ENCODE measurements at regions not wholly inside any gene's neighbourhood (a gene's known extent, or its start where the extent isn't known, plus 50 kb on each side); places are given as distances from the start of the nearest gene placed in this dataset.

DNA sequence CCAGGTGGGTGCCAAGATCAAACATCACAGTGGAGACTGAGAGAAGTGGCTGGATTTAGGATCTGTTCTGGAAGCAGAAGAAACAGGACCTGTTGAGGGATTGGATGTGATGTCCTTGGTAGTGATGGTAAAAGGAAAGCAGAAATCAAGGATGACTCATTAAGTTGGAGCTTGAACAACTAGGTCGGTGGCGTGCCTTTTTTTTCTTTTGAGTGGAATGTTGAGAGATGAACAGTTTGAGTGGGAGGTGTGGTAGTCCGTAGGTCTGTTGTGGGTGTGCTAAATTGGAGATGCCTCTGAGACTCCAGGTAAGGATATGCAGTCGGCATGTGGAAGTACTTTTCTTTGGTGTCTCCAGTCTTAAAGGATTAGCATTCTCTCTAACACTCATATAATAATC lies 92.1 kb upstream of the IL12B start:
- no peak for DNase-seq (ENCODE audit: low read depth in 1 of 2, low spot score in 1 of 2)

DNA sequence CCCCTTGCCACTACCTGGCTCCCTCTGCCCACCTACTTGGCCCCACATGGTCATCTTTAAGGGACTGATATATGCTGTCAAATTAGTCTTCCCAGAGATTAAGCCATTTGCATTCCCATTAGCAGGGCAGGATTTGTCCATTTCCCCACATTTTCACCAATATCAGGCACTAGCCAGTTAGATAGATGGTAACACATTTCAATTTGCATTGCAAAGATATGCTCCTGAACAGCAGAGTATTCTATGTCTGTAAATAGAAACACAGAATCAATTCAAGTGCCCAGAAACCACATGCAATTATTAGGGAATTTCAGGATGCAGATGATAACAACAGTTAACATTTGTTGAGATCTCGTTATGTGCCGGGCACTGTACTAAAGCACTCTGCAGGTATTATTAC lies 92.6 kb upstream of the IL12B start:
- no peak for DNase-seq (ENCODE audit: low read depth in 1 of 2, low spot score in 1 of 2)

DNA sequence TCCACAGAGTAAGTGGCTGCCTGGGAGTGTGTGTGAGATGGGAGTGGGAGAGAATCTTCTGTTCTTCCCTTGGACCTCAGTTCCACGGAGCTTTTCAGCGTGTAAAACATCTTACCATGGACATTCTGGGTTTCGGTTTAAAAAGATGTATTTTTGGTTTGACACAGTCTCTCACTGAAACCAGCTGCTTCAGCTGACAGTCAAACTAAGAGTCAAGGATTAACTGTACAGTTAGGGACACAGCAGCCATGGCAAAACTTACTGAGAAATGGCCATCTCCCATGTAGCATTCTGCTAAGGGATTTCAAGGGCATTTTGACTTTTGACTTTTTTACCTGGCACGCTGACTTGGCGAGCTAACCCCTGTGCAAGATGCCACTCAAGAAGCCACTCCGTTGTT lies 93.8 kb upstream of the IL12B start:
- no peak for DNase-seq (ENCODE audit: low read depth in 1 of 2, low spot score in 1 of 2)

DNA sequence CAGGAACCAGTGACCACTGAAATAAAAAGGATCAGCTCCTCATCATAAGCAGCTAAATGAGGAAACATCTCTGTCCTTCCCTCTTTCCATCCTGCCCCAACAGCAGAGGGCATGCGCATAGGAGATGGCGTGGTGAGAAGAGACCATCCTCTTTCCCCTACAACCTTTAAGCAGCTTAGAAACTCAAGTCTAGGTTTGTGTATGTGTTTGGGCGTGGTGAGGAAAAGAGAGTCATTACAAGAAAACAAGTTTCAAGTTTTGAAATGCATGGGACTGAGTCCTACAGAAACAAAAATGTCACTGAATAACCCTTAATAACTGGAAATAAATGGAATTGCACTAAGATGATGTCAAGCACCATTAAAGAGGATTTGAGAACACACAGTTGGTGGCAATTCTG lies 96.4 kb upstream of the IL12B start:
- no peak for DNase-seq (ENCODE audit: low read depth in 1 of 2, low spot score in 1 of 2)

DNA sequence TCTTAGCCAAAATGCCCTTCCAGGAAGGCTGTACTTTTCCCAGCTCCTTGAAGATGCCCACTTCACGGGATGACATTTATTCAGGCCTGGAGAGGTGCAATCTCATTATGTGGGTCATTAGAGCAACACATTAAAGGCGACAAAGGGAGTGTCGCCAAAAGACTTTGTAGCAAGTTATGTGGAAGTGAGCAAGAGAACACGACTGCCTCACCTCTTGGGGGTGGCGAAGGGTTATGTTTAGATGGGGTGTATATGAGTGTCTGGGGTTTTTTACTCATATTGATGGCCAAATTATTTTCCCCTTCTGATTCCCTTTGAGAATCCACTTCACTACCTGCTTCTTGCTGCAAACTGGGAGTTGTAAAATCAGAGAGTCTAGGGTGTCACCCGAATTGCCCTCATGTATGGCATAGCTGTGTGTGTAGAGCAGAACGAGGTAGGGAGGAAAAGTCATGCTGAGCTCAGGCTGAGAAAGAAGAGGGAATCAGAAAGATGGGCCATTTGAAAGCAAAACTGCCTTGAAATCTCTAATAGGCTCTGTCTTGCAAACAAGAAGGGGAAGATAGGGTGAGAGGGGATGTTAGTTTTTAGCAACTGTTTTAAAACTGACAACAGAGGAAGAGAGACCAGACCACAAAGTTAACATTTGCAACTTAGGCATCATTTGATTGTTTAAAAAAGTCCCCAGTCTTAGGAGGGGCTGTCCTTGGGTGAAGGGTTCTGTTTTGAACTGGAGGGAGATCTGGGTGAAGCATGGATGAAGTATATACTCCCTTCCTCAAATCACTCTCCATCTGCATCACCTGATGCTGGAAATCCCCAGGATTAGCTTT lies 97.1 kb upstream of the IL12B start:
- no peak for DNase-seq (ENCODE audit: low read depth in 1 of 2, low spot score in 1 of 2)

DNA sequence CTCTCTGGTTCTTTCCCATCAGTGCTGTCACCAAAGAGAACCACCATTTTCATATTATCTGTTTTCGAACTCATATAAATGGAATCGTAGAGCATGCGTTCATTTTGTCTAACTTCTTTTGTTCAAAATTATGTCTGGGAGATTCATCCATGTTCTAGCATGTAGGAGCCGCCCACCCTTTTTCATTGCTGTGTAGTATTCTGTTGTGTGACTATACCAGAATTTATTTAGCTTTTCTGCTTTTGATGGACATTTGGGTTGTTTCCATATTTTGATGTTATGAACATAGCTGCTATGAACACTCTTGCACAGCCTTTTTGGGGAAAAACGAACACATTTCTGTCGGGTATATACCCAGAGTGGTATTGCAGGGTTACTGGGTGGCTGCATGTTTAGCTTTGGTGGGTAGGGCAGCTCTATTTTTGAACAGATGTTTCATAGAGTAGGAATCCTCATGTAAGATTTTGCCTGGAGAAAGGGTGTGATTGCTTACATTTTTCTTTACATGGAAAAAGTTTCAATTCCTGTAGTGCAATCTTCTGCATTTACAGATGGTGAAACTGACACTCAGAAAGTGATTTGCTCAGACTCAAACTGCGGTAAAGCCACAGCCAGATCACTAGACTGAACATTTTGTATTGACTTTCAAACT lies 100.2 kb upstream of the IL12B start:
- DNase-seq (ENCODE audit: low read depth in 1 of 2, low spot score in 1 of 2), result no peak

DNA sequence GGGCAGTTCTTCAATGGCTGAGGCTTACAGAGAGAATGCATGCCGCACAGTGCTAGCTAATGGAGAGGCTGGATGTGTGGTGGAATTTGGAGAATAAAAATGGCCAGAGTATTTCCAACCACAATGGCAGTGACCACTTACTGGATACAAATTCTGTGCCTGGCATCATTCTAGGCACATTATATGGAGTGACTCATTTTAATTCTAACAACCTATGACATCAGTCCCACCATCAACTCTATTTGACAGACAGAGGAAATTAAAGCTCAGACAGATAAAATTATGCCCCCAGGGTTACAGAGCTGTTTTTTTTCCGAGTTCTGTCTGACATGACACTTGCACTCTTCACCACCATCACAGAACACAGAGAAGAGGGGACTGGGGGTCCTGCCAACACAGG lies 105.6 kb upstream of the IL12B start:
- no peak for DNase-seq (ENCODE audit: low read depth in 1 of 2, low spot score in 1 of 2)

DNA sequence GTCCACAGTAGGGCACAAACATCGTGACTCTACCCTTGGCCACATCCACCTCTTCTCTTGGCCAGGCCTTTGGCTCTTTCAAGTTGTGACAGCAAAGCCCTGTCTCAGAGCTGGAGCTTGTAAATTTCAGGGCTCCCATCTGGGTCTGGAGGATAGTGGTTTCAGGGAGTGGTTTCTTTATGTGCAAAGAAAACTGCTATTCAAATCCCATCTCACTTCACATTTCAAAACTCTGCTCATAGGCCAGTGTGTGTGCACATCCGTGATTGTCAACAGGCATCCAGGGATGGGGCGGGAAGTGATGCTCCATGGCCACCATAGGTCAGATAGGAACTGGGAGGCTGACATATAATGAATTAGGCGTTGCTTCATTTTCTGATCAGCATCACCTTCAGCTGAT lies 107.8 kb upstream of the IL12B start:
- DNase-seq (ENCODE audit: low read depth in 1 of 2, low spot score in 1 of 2), result no peak

DNA sequence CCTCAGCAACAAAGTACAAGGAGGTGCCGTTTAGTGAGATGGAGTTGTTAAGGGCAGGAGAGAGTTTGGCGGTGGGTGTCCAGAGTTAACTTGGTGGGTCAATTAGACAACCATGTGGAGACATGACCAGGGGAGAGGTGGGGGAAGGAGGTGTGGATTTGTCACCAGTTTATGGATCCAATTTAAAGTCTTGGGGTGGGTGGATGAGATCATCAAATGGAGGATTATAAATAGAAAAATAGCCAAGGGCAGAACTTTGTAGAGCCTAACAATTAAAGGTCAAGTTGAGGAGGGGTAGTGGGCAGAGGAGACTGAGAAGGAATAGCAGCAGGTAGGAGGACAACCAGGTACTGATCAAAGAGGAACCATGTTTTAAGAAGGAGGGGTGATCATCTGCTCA lies 108.7 kb upstream of the IL12B start:
- no peak for DNase-seq (ENCODE audit: low read depth in 1 of 2, low spot score in 1 of 2)

DNA sequence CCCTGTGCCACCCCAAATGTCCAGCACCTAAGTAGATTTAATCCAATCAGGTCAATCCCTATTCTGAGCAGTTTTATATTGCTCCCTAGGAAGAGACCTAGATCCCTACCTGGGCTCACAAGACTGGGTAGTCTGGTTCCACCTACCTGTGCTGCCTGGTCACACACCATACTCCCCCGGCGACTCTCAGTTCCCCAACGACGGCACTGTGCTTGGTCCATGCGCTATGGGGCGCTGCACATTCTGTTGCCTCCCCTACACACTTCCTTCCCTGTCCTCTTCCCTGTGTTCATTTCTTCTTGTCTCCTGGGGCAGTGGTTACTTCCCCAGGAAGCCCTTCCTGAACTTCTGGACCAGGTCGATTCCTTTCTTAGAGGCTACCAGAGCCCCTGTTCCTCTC lies 109.9 kb upstream of the IL12B start:
- DNase-seq (ENCODE audit: low read depth in 1 of 2, low spot score in 1 of 2), result no peak

DNA sequence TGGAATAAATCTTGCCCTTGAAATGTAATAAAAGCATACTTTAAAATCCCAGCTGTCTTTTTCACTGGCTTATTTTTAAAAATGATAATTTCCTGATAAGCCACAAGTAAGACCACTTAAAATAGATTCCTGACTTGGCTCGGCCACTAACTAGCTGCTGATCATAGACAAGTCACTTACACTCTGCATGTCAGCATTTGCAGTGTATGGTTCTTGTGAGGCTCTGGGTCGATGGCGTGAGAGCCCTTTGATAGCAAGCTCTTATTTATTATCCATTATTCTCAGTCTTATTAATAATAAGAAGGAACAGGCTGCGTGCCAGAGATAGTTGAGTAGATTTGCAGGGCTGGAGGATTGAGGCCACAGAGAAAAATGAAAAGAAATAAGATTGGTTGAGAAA lies 110.7 kb upstream of the IL12B start:
- no peak for DNase-seq (ENCODE audit: low read depth in 1 of 2, low spot score in 1 of 2)

DNA sequence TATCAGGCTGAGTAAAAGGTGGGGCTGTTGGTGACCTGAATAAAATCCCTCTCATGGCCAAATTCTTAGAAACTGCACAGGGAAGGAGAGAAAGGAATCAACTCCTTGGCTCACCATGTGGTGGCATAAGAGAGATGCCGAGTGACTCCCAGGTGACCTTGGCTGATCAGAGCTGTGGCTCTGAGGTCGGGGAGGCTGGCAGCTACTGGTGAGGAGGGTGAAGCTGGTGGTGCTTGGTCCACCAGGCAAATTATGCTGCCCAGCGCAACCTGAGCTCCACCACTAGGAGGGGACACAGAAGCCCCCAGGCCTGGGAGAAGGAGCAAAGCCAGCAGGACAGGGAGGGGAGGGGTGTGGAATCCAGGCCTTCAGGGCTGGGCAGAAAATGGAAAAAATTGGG lies 111.2 kb upstream of the IL12B start:
- DNase-seq (ENCODE audit: low read depth in 1 of 2, low spot score in 1 of 2), result no peak

DNA sequence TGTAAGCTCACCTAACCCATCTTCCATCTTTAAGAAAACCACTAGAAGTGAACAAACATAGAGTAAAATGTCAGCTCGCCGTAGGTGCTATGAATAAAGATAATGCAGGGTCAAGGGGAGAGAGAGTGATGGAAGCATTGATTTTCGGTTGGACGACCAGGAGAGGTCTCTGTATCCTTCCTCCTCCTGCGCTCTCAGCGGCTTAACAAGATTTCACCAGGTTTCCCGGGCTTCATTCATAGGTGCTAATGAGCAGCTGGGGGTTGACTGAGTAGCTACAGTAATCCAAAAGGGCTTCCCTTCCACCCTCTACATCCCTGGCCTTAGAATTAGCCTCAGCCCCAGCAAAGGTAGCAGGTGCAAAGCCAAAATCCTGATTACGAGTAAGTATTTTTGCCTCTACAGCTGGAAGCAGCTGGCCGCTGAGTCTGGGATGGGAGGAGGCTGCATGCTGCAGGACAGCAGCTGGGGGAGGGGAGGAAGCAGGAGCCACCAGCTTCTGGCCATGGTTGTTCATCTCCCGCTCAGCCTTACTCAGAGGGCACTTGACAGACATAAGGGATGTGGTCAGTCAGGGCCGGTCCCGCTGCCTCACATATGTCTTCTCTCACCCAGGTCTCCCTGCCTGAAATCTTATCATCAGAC lies 112.0 kb upstream of the IL12B start:
- DNase-seq (ENCODE audit: low read depth in 1 of 2, low spot score in 1 of 2), result no peak

DNA sequence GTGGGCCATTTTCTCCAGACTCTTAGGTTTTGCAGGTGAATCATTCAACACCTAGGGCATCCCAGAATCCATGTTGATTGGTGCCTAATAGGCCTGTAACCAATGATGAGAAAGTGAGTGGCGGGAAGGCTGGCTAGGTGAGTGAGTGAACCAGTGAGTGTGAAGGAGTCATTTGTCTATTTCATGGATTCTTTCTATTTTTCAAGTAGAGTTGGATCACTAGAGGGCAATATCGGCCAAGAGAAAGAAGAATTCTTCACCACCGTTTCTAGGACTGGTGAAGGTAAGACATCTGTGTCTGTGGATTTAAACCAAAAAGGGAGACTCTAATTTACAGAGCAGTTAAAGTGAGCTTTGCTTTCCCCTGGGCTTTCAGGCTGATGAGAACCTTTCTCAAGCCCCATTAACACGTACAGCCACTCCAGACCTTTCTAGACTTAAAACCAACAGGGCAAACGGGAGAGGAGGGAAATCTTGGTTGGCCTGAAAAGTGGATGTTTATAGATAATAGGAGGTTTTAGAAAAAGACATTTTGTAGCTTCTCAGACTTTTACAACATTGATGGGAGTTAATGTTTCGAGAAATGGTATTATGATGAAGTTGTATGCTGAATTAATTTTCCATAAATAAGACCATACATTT lies 114.3 kb upstream of the IL12B start:
- DNase-seq (ENCODE audit: low read depth in 1 of 2, low spot score in 1 of 2), result no peak

DNA sequence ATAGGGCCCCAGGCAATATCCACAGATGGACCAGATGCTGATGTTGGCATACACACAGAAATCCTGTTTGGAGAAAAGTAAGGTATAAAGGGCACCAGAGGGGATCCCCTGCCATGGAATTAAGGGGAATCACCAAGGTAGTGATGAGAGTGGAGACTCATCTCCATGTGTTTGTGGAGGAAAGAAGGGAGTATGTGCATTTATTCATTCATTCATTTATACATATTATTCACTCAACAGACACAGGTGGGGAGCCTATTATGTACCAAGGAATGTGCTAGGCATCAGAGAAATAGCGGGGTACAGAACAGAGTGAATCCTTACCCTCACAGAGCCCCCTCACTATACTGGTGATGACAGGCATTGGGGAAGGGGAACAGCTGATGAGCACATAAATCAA lies 116.8 kb upstream of the IL12B start:
- no peak for DNase-seq (ENCODE audit: low read depth in 1 of 2, low spot score in 1 of 2)

DNA sequence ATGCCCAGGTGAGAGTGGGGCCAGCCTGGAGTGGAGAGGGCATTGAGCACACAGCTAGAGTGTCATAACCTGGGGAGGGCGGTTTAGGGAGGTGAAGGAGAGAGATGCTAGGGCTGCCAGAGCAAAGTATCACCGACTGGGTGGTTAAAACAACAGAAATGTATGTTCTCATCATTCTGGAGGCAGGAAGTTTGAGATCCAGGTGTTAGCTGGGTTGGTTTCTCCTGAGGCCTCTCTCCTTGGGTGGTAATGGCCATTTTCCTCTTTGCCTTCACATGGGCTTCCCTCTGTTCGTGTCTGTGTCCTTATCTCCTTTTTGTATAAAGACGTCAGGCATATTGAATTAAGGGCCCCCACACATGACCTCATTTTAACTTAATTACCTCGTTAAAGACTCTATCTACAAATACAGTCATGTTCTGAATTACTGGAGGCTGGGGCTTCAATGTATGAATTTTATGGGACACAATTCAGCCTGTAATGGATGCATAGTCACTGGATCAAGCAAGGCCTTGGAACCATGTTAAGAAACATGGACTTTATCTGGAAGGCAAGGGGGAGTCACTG lies 118.6 kb upstream of the IL12B start:
- no peak for DNase-seq (ENCODE audit: low read depth in 1 of 2, low spot score in 1 of 2)

DNA sequence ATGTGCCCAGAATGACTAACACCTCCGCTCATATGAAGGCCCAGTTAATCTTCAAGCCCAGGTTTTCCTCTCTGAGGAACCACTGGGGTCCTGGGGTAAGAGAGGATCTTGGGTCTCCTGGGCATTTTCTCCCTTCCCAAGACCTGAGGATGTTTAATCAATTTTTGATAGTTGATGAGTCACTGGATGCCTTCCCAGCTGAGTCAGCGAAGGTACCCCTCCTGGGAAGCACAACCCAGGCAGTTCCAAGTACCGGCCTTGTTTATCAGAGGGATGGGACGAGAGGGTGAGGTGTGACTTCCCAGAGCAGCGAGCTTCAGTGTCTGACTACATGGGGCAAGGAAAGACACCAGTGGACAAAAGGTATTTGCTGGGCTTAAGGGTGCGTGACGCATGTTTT lies 119.6 kb upstream of the IL12B start:
- DNase-seq (ENCODE audit: low read depth in 1 of 2, low spot score in 1 of 2), result no peak

DNA sequence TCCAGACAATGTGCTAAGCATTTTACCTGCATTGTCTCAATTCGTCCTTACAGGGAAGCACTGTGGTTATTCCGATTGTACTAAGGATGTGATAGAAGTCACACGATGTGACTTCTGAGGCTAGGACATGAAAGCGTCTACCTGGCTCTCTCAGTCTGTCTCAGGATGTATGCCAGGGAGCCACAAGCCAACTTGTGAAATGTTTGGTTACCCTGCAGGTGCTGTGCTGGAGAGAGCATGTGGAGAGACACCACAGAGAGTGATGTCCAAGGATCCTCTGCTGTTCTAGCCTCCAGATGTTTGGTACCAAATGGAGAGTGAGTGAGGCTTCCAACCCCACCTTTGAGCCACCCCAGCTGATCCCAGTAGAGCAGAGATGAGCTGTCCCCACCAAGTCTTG lies 120.1 kb upstream of the IL12B start:
- DNase-seq (ENCODE audit: low read depth in 1 of 2, low spot score in 1 of 2), result no peak

DNA sequence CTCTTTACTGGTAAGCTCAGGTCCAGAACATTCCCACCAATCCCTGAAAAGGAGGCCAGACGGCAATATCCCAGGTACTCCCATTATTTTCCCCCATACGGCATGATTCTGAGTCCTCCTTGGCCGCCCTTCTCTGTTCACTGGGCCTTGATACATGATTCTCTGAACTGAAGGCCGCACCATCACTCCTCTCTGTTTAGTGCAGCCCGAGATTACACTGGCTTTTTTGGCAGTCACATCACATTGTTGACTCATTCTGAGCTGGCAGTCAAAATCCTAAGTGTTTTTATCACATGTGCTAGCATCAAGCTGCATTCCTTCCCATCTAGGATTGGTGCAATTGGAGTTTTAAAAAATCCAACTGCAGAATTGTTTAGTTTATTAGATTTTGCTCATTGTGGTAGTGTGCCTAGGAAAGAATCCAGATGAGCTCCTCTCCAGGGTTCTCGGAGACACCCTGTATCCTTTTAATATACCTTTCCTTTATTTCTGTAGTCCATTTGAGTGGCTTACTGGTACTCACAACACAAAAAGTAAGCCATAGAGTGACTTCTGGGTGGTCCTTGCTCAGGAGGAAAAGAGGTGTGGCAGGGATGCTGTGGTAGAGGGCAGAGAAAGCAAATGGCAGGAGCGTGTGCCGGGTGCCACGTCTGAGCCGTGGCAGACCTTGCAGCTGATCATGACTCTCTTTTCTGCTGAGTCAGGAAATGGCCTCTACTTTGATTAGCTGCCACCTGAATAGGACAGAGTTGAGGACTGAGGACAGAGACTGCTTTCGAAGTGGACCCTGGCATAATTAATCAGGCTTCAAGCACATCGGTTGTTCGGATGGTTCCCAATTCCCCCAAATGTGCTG lies 121.1 kb upstream of the IL12B start:
- no peak for DNase-seq (ENCODE audit: low read depth in 1 of 2, low spot score in 1 of 2)

DNA sequence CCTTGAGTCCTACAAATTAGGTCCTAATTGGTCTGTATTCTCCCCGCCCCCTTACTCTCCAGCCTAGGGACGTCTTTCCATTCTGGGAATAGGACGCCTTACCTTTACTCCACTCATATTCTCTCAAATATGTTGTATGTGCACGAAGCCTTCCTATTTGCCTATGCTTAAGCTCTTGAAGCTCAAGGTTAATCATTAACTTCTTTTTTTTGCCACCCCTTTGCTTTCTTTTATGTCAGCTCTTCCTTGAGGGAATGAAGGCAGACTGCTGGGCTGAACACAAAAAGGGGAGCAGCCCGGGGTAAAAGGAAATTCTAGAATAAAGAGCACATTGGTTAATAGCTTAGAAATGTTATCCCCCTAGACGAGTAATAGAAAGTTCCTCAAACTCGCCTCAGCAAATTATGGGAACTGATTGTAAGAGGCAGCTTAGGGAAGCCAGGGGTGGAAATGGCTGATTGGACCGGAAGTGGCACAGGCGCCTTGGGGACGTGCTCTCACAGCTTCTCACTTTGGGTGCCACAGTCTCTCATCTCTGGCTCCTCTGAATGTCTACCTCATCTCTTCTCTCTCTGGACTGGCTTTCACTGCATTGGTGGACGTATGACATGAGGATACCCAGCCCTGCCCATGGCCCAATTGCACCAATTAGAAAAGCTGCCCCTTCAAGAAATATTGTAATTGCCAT lies 122.3 kb upstream of the IL12B start:
- no peak for DNase-seq (ENCODE audit: low read depth in 1 of 2, low spot score in 1 of 2)
